PFSK-1 (cell line): ENCODE measurements at regions not wholly inside any gene's neighbourhood (a gene's known extent, or its start where the extent isn't known, plus 50 kb on each side); places are given as distances from the start of the nearest gene placed in this dataset.

ENCODE experiments used
- FOXP2 ChIP-seq: optimal IDR thresholded peaks from 2 replicates; pipeline ENCODE3; 2011; ENCODE audit warnings: borderline replicate concordance, control low read depth, inconsistent platforms; ENCODE audit not compliant: insufficient read depth; ENCODE audit errors: extremely low read length, extremely low read depth
- POLR2AphosphoS5 ChIP-seq: IDR thresholded peaks from 2 replicates; pipeline ENCODE4 v1.6.1; 2012; ENCODE audit warnings: low read depth, mild to moderate bottlenecking, control low read depth, low read length, moderate library complexity
- REST ChIP-seq, 2 experiments: IDR thresholded peaks; 2 replicates each; pipeline versions ENCODE4 v1.6.1 to v1.8.0; 2011 to 2012; ENCODE audit warnings: low read depth in 2 of 2, low read length in 2 of 2, control low read depth in 1 of 2, inconsistent platforms in 1 of 2, mild to moderate bottlenecking in 1 of 2, moderate library complexity in 1 of 2; ENCODE audit not compliant: insufficient read depth in 1 of 2
- SIN3A ChIP-seq: IDR thresholded peaks from 2 replicates; pipeline ENCODE4 v1.6.1; 2012; ENCODE audit warnings: mild to moderate bottlenecking, low read length, moderate library complexity, borderline replicate concordance; ENCODE audit not compliant: insufficient read depth
- TAF1 ChIP-seq: IDR thresholded peaks from 2 replicates; pipeline ENCODE4 v1.6.1; 2012; ENCODE audit warnings: low read length, control low read depth, borderline replicate concordance; ENCODE audit not compliant: insufficient read depth

- no peak for TF ChIP-seq REST (IDR thresholded peaks at IDR 0.05; ENCODE audit: insufficient read depth in 1 of 2, low read depth in 2 of 2, low read length in 2 of 2)
- TF ChIP-seq POLR2AphosphoS5 = no peak
- no peak for TF ChIP-seq TAF1
- TF ChIP-seq FOXP2 = no peak
- TF ChIP-seq SIN3A = no peak
These were observed 101.8 kb downstream of the ETAA1 start for GRCh38 chr2:67498931-67499330.

DNA sequence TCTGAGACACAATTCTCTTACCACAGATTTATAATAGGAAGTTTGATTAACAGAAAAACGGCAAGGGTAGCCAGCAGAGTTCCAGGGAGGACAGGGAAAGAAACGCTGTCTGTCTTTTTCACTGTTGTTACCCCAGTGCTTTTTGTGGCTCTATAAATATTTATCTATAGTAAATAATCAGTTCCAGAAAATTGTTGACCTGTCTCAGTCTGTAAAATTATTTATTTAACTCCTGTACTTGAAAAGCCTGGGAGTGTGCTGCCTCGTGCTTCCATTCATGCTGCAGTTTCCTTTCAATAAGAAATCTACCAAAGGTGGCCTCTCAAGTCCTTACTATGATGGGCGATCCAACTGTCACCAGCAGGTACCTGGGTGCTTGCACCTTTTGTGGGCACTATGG lies 102.9 kb downstream of the ETAA1 start:
- TF ChIP-seq REST (IDR thresholded peaks at IDR 0.05; ENCODE audit: insufficient read depth in 1 of 2, low read depth in 2 of 2, low read length in 2 of 2) = no peak
- TF ChIP-seq SIN3A = no peak
- no peak for TF ChIP-seq POLR2AphosphoS5
- no peak for TF ChIP-seq FOXP2
- no peak for TF ChIP-seq TAF1

GRCh38 chr2:67500541-67500940 lies 103.4 kb downstream of the ETAA1 start:
- no peak for TF ChIP-seq TAF1
- TF ChIP-seq SIN3A = no peak
- TF ChIP-seq REST (IDR thresholded peaks at IDR 0.05; ENCODE audit: insufficient read depth in 1 of 2, low read depth in 2 of 2, low read length in 2 of 2) = no peak
- TF ChIP-seq FOXP2 = no peak

DNA sequence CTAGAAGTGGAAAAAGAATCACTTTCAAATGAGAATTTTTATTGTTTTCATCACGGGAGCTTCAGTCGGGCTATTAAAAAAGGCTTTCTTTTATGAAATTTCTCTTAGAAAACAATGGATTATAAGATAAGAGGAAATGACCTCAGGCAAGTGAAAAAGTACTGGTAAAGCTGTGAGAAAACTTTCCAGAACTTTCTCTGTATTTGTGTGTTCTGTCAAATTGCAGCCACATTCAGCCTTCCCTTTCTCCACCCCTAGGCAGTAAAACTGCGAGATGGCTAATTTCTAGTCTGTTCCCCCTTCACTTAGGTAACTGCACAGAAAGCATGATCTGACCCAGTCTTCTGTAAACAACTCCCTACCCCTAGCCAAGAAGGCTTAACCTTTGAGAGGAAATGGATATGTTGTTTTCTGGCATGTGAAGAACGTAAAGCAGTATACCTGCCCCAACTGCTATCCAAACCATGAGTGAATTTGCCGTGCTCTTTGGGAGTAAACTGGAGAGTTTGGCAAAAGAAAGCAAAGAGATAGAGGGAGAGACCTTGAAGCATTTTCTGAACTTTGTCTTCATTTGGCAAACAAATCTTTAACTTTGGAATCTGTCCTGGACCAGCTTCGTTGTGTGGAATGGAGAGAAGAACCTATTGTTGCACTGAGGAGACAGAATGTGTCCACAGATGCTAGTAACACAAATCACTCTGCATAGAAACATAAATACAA lies 105.4 kb downstream of the ETAA1 start:
- no peak for TF ChIP-seq FOXP2
- TF ChIP-seq POLR2AphosphoS5 = no peak
- no peak for TF ChIP-seq SIN3A
- no peak for TF ChIP-seq REST (IDR thresholded peaks at IDR 0.05; ENCODE audit: insufficient read depth in 1 of 2, low read depth in 2 of 2, low read length in 2 of 2)
- TF ChIP-seq TAF1 = no peak

- TF ChIP-seq SIN3A = no peak
- no peak for TF ChIP-seq TAF1
- TF ChIP-seq FOXP2 = no peak
- TF ChIP-seq REST (IDR thresholded peaks at IDR 0.05; ENCODE audit: insufficient read depth in 1 of 2, low read depth in 2 of 2, low read length in 2 of 2) = no peak
- no peak for TF ChIP-seq POLR2AphosphoS5
These were observed 106.1 kb downstream of the ETAA1 start for GRCh38 chr2:67503066-67503795.
